CD4-positive, alpha-beta T cell treated with Interleukin-4 for 4 hours (primary cell): ENCODE measurements at regions not wholly inside any gene's neighbourhood (a gene's known extent, or its start where the extent isn't known, plus 50 kb on each side); places are given as distances from the start of the nearest gene placed in this dataset.

Experiments used
- DNase-seq: peaks from one replicate; pipeline ENCODE4 v3.0.0-alpha.2; 2020

GRCh38 chr3:117201901-117202774 lies 492.6 kb downstream of the TUSC7 start:
- DNase-seq = no peak

GRCh38 chr3:117217355-117217754 lies 507.8 kb downstream of the TUSC7 start:
- DNase-seq = no peak

- DNase-seq = no peak
These were observed 508.3 kb downstream of the TUSC7 start for GRCh38 chr3:117217760-117218316.

GRCh38 chr3:117218641-117219048 lies 509.1 kb downstream of the TUSC7 start:
- no peak for DNase-seq

- no peak for DNase-seq
These were observed 509.7 kb downstream of the TUSC7 start for GRCh38 chr3:117219296-117219695.

GRCh38 chr3:117226932-117227331 lies 517.4 kb downstream of the TUSC7 start:
- no peak for DNase-seq

- no peak for DNase-seq
These were observed 518.9 kb downstream of the TUSC7 start for GRCh38 chr3:117228466-117228865.

- DNase-seq = no peak
These were observed 521.3 kb downstream of the TUSC7 start for GRCh38 chr3:117230924-117231323.

GRCh38 chr3:117234331-117234730 lies 524.8 kb downstream of the TUSC7 start:
- no peak for DNase-seq

- no peak for DNase-seq
These were observed 525.7 kb downstream of the TUSC7 start for GRCh38 chr3:117235304-117235703.

- no peak for DNase-seq
These were observed 529.2 kb downstream of the TUSC7 start for GRCh38 chr3:117238806-117239205.

GRCh38 chr3:117243657-117244056 lies 534.1 kb downstream of the TUSC7 start:
- DNase-seq = no peak

GRCh38 chr3:117246771-117247555 lies 537.4 kb downstream of the TUSC7 start:
- DNase-seq = no peak

GRCh38 chr3:117248153-117248552 lies 538.6 kb downstream of the TUSC7 start:
- no peak for DNase-seq

GRCh38 chr3:117252208-117252607 lies 542.6 kb downstream of the TUSC7 start:
- DNase-seq = no peak

GRCh38 chr3:117252651-117253050 lies 543.1 kb downstream of the TUSC7 start:
- no peak for DNase-seq

- DNase-seq = no peak
These were observed 544.1 kb downstream of the TUSC7 start for GRCh38 chr3:117253636-117254035.

GRCh38 chr3:117254985-117255384 lies 545.4 kb downstream of the TUSC7 start:
- DNase-seq = no peak

- DNase-seq = no peak
These were observed 546.2 kb downstream of the TUSC7 start for GRCh38 chr3:117255736-117256135.

- no peak for DNase-seq
These were observed 552.4 kb downstream of the TUSC7 start for GRCh38 chr3:117261983-117262421.

- no peak for DNase-seq
These were observed 553.7 kb downstream of the TUSC7 start for GRCh38 chr3:117263270-117263669.

GRCh38 chr3:117263745-117264144 lies 554.2 kb downstream of the TUSC7 start:
- DNase-seq = no peak

- DNase-seq = no peak
These were observed 554.8 kb downstream of the TUSC7 start for GRCh38 chr3:117264204-117264994.
